ENCODE measurements at regions not wholly inside any gene's neighbourhood (a gene's known extent, or its start where the extent isn't known, plus 50 kb on each side); places are given as distances from the start of the nearest gene placed in this dataset.
"Not testable (repeated sequence)": the region's sequence is repeated elsewhere in the genome, so short reads cannot be mapped to it uniquely, and the experiment has no call there.

GRCh38 chr10:29879862-29880261, 179.5 kb downstream of the JCAD start:
- DNase-seq: no peak

DNA sequence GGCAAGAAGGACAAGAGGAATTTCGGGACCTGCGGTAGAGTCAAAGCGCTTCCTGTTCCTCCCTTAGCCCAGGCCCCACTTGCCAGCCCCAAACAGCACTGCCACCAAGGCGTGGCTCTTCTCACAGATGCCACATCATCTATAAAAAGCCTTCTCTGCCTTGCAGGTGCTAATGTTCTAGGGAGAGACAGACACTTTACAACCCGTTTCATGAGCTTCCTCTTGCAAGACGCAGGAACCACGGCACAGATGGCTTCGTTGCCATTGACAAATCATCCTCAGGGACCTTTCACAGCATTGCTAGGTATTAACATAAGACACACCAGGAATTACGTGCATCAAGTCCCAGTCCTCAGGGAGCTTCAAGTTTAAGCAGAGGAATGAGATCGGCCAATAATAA, 180.9 kb downstream of the JCAD start:
- no peak for DNase-seq

GRCh38 chr10:29877793-29878491, 181.4 kb downstream of the JCAD start:
- no peak for DNase-seq

- no peak for DNase-seq
Measured at GRCh38 chr10:29876008-29876555, 183.3 kb downstream of the JCAD start.

DNA sequence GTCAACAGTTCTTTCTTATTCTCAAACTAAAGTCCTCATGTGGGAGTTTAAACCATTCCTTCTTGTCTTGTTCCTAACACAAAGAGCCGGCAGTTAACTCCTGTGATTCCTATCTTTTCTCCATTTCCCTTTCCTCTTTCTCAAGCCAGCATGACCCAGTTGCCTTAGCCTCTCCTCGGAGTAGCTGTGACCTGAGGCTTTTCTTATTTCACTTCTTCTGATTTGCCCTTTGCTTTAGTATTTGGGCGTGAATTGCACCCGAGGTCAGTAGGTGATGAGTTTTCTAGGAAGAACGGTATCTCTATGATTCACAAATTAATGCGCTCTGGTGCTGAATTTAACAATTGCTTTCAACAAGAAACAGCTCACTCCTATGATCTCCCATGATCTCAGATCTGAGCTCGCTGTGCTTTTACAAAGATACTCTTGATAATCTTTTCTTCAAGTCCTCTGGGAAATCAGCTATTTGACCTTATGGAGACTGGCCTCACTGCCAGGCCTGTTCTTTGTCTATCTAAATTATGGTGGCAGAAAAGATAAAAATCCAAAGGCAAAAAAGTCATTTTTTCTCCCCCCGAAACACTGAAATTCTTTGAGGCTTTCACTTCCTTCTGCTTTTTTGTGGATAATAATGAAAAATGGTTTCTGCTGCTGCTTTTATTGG, 184.6 kb downstream of the JCAD start:
- no peak for DNase-seq

DNA sequence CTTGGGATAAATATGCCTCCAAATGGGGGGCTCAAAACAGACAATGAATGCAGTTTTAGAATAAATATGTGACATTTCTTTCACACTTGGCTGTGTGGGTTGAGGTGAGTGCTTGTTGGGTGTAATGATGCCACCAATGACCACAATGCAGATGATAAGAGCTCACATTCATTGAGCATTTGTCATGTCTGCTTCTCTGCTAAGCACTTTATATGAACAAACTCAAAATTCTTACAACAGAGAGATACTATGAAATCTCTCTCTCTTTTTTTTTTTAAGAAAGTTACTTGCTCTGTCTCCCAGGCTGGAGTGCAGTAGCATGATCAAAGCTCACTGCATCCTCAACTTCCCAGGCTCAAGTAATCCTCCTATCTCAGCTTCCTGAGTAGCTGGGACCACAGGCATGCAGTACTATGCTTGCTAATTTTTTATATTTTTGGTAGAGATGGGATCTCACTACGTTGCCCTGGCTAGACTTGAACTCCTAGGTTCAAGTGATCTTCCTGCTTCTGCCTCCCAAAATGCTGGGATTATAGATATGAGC, 185.4 kb downstream of the JCAD start:
- no peak for DNase-seq

GRCh38 chr10:29870522-29871044, 188.8 kb downstream of the JCAD start:
- DNase-seq: no peak

GRCh38 chr10:29869593-29869992, 189.8 kb downstream of the JCAD start:
- no peak for DNase-seq

DNA sequence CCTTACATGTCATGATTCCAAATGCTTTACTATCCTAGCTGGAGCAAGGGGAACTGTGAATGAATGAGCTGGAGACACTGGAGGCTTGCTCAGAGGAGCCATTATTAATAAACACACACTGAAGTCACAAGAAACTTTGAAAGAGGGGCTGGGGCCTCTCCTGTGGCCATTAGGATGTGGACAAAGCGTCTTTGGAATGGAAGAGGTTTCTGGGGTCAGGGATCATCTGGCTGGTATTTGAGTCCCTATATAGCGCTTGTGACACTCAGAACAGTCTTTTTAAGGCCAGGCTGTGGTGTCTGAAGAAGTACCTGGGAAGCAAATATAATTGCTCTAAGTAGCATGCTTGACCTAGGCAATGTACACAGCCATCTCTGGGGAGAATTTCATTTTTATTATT, 193.0 kb downstream of the JCAD start:
- no peak for DNase-seq

DNA sequence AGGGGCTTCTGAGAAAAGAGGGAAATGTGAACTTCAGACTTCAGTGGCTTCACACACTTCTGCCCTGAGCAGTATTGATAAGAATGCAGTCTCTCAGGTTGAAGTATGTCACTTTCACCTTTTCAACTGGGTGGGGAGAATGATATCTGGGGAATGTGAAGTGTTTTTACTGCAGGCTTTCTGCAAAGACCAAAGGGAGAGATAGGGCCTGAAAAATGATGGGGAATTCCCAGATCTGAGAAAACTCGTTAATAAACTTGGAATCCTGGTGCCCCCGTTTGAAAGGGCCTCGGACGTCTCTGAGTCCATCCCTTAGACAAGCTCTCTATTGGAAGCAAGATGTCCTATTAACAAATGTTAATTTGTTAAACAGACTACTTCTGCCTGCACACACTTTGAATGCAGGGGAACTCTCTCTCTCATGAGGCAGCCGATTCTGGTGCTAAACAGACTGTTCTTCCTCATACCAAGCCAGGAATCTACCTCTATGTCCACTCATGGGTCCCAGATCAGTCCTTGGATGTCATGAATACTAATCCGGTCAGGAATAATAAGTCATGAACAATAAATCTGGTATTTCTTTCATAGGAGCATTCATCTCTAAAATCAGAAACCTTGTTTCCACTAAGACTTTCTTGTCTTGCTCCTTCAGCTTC, 193.6 kb downstream of the JCAD start:
- no peak for DNase-seq

GRCh38 chr10:29862923-29863614, 196.3 kb downstream of the JCAD start:
- no peak for DNase-seq

- DNase-seq: no peak
Measured at GRCh38 chr10:29861811-29862505, 197.4 kb downstream of the JCAD start.

DNA sequence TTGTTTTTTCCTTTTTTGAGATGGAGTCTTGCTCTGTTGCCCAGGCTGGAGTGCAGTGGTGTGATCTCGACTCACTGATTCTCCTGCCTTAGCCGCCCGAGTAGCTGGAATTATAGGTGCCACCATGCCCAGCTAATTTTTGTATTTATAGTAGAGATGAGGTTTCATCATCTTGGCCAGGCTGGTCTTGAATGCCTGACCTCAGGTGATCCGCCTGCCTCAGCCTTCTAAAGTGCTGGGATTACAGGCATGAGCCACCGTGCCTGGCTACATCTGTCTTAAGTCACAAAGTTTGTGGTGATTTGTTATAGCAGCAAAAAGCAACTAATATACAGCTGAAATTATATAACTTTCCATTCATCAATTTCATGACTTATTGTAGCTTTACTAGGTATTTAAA, 198.2 kb downstream of the JCAD start:
- not testable (repeated sequence) for DNase-seq

DNA sequence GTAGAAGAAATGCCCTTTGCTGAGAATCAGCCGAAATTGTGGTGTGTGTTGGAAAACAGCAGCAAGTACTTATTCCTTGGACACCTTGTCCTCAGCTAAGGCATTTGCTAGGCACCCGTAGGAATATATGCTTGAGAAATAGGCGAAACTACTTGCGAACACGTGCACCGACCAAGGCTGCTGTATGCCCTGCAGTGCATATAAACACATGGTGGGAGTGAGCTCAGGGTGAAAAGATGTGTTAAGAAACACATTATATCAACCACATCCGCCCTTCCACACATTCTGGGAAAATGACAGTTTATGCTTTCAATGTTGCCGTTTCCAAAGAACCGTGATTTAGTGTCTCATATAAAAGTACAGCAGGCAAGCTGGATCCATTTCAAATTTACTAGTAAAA, 199.2 kb downstream of the JCAD start:
- DNase-seq: no peak

- no peak for DNase-seq
Measured at GRCh38 chr10:29859521-29860130, 199.8 kb downstream of the JCAD start.

GRCh38 chr10:29858702-29859267, 200.6 kb downstream of the JCAD start:
- DNase-seq: no peak

GRCh38 chr10:29857843-29858701, 201.3 kb downstream of the JCAD start:
- no peak for DNase-seq

DNA sequence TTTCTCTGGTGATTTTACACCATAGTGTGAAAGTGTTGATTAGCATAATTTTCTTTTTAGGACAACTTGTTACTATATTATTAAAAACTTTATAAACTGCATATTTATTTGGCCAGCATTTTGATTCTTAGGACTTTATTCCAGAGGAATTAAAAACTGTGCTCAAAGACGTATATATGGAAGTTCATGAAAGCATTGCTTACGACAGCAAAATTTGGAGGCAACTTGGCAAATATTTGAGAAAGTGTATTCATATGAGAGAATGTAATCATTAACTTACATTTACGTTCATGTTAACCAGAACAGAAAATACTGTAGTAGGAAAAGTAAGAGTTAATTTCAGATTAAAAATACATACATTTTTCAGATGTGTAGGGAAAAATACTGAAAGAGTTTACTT, 203.1 kb downstream of the JCAD start:
- no peak for DNase-seq

- DNase-seq: no peak
Measured at GRCh38 chr10:29853913-29854312, 205.5 kb downstream of the JCAD start.

DNA sequence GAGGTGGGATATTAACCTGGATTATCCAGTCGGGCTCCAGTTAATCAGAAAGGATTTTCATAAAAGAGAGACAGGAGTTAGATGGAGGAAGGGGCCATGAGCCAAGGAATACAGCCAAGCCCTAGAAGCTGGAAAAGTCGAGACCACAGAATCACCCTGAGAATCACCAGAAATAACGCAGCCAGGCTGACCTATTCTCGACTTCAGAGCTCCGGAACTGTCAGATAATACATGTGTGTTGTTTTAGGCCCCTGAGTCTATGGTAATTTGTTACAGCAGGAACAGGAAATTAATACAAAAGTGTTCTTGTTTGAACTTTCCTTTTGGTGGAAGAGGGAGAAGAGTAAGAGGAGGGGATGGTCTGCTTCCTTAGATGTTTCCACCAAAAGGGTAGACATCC, 208.1 kb downstream of the JCAD start:
- no peak for DNase-seq
